ENCODE measurements at regions not wholly inside any gene's neighbourhood (a gene's known extent, or its start where the extent isn't known, plus 50 kb on each side); places are given as distances from the start of the nearest gene placed in this dataset.

GRCh38 chr10:8986975-8987374 lies 932.5 kb downstream of the GATA3 start:
- H3K4me3 ChIP-seq: no peak overlapping the region
- no peaks in the 10 kb centered on the region for H3K9me3 ChIP-seq (replicated peaks in 1 of 11)
- no peaks in the 10 kb centered on the region for H3K27me3 ChIP-seq
- H3K36me3 ChIP-seq: no peaks in the 10 kb centered on the region
- no peak overlapping the region for H3K9ac ChIP-seq
- H4K20me1 ChIP-seq: no peaks in the 10 kb centered on the region
- TF ChIP-seq Cebpa-rat (IDR thresholded peaks at IDR 0.05): no peak
- no peaks in the 10 kb centered on the region for H3K4me1 ChIP-seq
- no peak overlapping the region for H3K4me2 ChIP-seq
- no peak overlapping the region for H3K27ac ChIP-seq

- no peak for TF ChIP-seq Cebpa-rat (IDR thresholded peaks at IDR 0.05)
- no peaks in the 10 kb centered on the region for H3K27me3 ChIP-seq
- H3K36me3 ChIP-seq: no peaks in the 10 kb centered on the region
- no peaks in the 10 kb centered on the region for H3K9me3 ChIP-seq (replicated peaks in 1 of 11)
- no peak overlapping the region for H3K9ac ChIP-seq
- no peaks in the 10 kb centered on the region for H3K4me1 ChIP-seq
- no peaks in the 10 kb centered on the region for H4K20me1 ChIP-seq
- H3K27ac ChIP-seq: no peak overlapping the region
- H3K4me2 ChIP-seq: no peak overlapping the region
- H3K4me3 ChIP-seq: no peak overlapping the region
Measured at GRCh38 chr10:8987712-8988111, 933.2 kb downstream of the GATA3 start.

- H3K4me1 ChIP-seq: no peaks in the 10 kb centered on the region
- H3K4me2 ChIP-seq: no peak overlapping the region
- H3K27ac ChIP-seq: no peak overlapping the region
- TF ChIP-seq Cebpa-rat (IDR thresholded peaks at IDR 0.05): no peak
- H3K36me3 ChIP-seq: no peaks in the 10 kb centered on the region
- H4K20me1 ChIP-seq: no peaks in the 10 kb centered on the region
- no peaks in the 10 kb centered on the region for H3K27me3 ChIP-seq
- H3K9ac ChIP-seq: no peak overlapping the region
- no peaks in the 10 kb centered on the region for H3K9me3 ChIP-seq (replicated peaks in 1 of 11)
- no peak overlapping the region for H3K4me3 ChIP-seq
Measured at GRCh38 chr10:8990280-8990987, 935.9 kb downstream of the GATA3 start.

GRCh38 chr10:8992009-8992408 lies 937.5 kb downstream of the GATA3 start:
- Histone ChIP-seq H3K4me3 (no peak overlapping the region), H3K36me3 (no peaks in the 10 kb centered on the region), H3K4me1 (no peaks in the 10 kb centered on the region), H3K4me2 (no peak overlapping the region), H4K20me1 (no peaks in the 10 kb centered on the region), H3K27me3 (no peaks in the 10 kb centered on the region), H3K9ac (no peak overlapping the region), H3K27ac (no peak overlapping the region), H3K9me3 (replicated peaks in 1 of 11) (no peaks in the 10 kb centered on the region)
- TF ChIP-seq Cebpa-rat (IDR thresholded peaks at IDR 0.05): no peak

GRCh38 chr10:8993864-8994263 lies 939.4 kb downstream of the GATA3 start:
- Histone ChIP-seq H3K4me2 (no peak overlapping the region), H3K9me3 (replicated peaks in 1 of 11) (no peaks in the 10 kb centered on the region), H3K4me1 (no peaks in the 10 kb centered on the region), H3K9ac (no peak overlapping the region), H3K36me3 (no peaks in the 10 kb centered on the region), H3K27ac (no peak overlapping the region), H3K4me3 (no peak overlapping the region), H4K20me1 (no peaks in the 10 kb centered on the region), H3K27me3 (no peaks in the 10 kb centered on the region)
- no peak for TF ChIP-seq Cebpa-rat (IDR thresholded peaks at IDR 0.05)

GRCh38 chr10:8998751-8999150 lies 944.3 kb downstream of the GATA3 start:
- Histone ChIP-seq H3K27me3 (no peaks in the 10 kb centered on the region), H4K20me1 (no peaks in the 10 kb centered on the region), H3K9me3 (replicated peaks in 1 of 11) (no peaks in the 10 kb centered on the region), H3K9ac (no peak overlapping the region), H3K4me2 (no peak overlapping the region), H3K36me3 (no peaks in the 10 kb centered on the region), H3K4me1 (no peaks in the 10 kb centered on the region), H3K4me3 (no peak overlapping the region), H3K27ac (no peak overlapping the region)
- no peak for TF ChIP-seq Cebpa-rat (IDR thresholded peaks at IDR 0.05)

- Histone ChIP-seq H3K4me3 (no peak overlapping the region), H3K36me3 (no peaks in the 10 kb centered on the region), H3K4me1 (peaks cover 7 to 16% (median 12%) of the 10 kb centered on the region in 10 experiments; a peak in 16 of 20 replicates), H3K9me3 (replicated peaks in 1 of 11) (no peaks in the 10 kb centered on the region), H3K27me3 (no peaks in the 10 kb centered on the region), H3K9ac (no peak overlapping the region), H3K4me2 (no peak overlapping the region), H4K20me1 (no peaks in the 10 kb centered on the region), H3K27ac (no peak overlapping the region)
- TF ChIP-seq Cebpa-rat (IDR thresholded peaks at IDR 0.05): no peak
Measured at GRCh38 chr10:9003122-9003521, 948.6 kb downstream of the GATA3 start.

- Histone ChIP-seq H3K4me2 (peak overlapping the region; percentile 32 to 69 (median 51); a peak in 21 of 22 replicates), H3K9ac (no peak overlapping the region), H3K27me3 (no peaks in the 10 kb centered on the region), H3K36me3 (no peaks in the 10 kb centered on the region), H3K9me3 (replicated peaks in 1 of 11) (no peaks in the 10 kb centered on the region), H3K4me1 (peaks cover 7 to 16% (median 12%) of the 10 kb centered on the region in 10 experiments; a peak in 16 of 20 replicates), H4K20me1 (no peaks in the 10 kb centered on the region), H3K4me3 (peak overlapping the region in 2 of 10 experiments; percentile 27 to 34; a peak in 1 of 20 replicates), H3K27ac (no peak overlapping the region)
- TF ChIP-seq Cebpa-rat (IDR thresholded peaks at IDR 0.05): no peak
Measured at GRCh38 chr10:9004736-9005135, 950.2 kb downstream of the GATA3 start.

- H3K4me1 ChIP-seq: peaks cover 7 to 16% (median 11%) of the 10 kb centered on the region in 10 experiments; a peak in 16 of 20 replicates
- TF ChIP-seq Cebpa-rat (IDR thresholded peaks at IDR 0.05): no peak
- no peaks in the 10 kb centered on the region for H4K20me1 ChIP-seq
- H3K27me3 ChIP-seq: no peaks in the 10 kb centered on the region
- no peaks in the 10 kb centered on the region for H3K36me3 ChIP-seq
- H3K9me3 ChIP-seq (replicated peaks in 1 of 11): no peaks in the 10 kb centered on the region
- no peak overlapping the region for H3K4me3 ChIP-seq
- H3K27ac ChIP-seq: no peak overlapping the region
- no peak overlapping the region for H3K9ac ChIP-seq
- H3K4me2 ChIP-seq: no peak overlapping the region
Measured at GRCh38 chr10:9009505-9009904, 955.0 kb downstream of the GATA3 start.

- Histone ChIP-seq H3K4me3 (no peak overlapping the region), H3K27me3 (no peaks in the 10 kb centered on the region), H4K20me1 (no peaks in the 10 kb centered on the region), H3K9ac (no peak overlapping the region), H3K9me3 (replicated peaks in 1 of 11) (no peaks in the 10 kb centered on the region), H3K27ac (no peak overlapping the region), H3K4me1 (peaks cover 5 to 12% (median 6%) of the 10 kb centered on the region in 10 experiments; a peak in 16 of 20 replicates), H3K4me2 (no peak overlapping the region), H3K36me3 (no peaks in the 10 kb centered on the region)
- TF ChIP-seq Cebpa-rat (IDR thresholded peaks at IDR 0.05): no peak
Measured at GRCh38 chr10:9010093-9010492, 955.6 kb downstream of the GATA3 start.
